Astrocyte (in vitro differentiated cells and primary cell): ENCODE measurements at regions not wholly inside any gene's neighbourhood (a gene's known extent, or its start where the extent isn't known, plus 50 kb on each side); places are given as distances from the start of the nearest gene placed in this dataset.

ENCODE experiments used
- DNase-seq: peaks from one replicate; pipeline ENCODE4 v3.0.0-alpha.2; 2010; ENCODE audit warnings: low read depth
- FAIRE-seq: peaks from 2 replicates; lab custom pipeline; 2011; peaks lifted over from hg19 to GRCh38; lab: Jason Lieb, UNC
- H2AFZ ChIP-seq: 2 replicates; pipeline ENCODE4 v1.6.0; 2012; ENCODE audit warnings: low read depth, low read length, inconsistent platforms
- H3K27ac ChIP-seq: 2 replicates; pipeline ENCODE4 v1.5.1; 2011; ENCODE audit warnings: low read depth, low read length, inconsistent platforms
- H3K27me3 ChIP-seq: 2 replicates; pipeline ENCODE4 v1.6.0; 2011; ENCODE audit warnings: low read length, inconsistent platforms; ENCODE audit not compliant: insufficient read depth
- H3K36me3 ChIP-seq: 2 replicates; pipeline ENCODE4 v1.5.1; 2011; ENCODE audit warnings: low read length, inconsistent platforms; ENCODE audit not compliant: insufficient read depth
- H3K4me1 ChIP-seq: 2 replicates; pipeline ENCODE4 v1.5.1; 2011; ENCODE audit warnings: low read length, inconsistent platforms; ENCODE audit not compliant: insufficient read depth
- H3K4me2 ChIP-seq: 2 replicates; pipeline ENCODE4 v1.6.0; 2012; ENCODE audit warnings: low read length, inconsistent platforms
- H3K4me3 ChIP-seq: 2 replicates; pipeline ENCODE4 v1.5.1; 2011; ENCODE audit warnings: low read depth, mild to moderate bottlenecking, low read length, inconsistent platforms; ENCODE audit not compliant: insufficient read depth
- H3K79me2 ChIP-seq: 2 replicates; pipeline ENCODE4 v1.6.0; 2012; ENCODE audit warnings: mild to moderate bottlenecking, low read length, inconsistent platforms; ENCODE audit not compliant: insufficient read depth
- H3K9ac ChIP-seq: 2 replicates; pipeline ENCODE4 v1.6.0; 2012; ENCODE audit warnings: mild to moderate bottlenecking, low read length, inconsistent platforms
- H3K9me3 ChIP-seq: 2 replicates; pipeline ENCODE4 v1.5.1; 2012; ENCODE audit warnings: low read depth, mild to moderate bottlenecking, low read length, inconsistent platforms; ENCODE audit not compliant: insufficient read depth
- H4K20me1 ChIP-seq: 2 replicates; pipeline ENCODE4 v1.6.0; 2012; ENCODE audit warnings: low read length, inconsistent platforms; ENCODE audit not compliant: insufficient read depth
- H3K27ac Mint-ChIP-seq: one replicate; pipeline ENCODE4 v1.8.0; 2021; ENCODE audit warnings: mild to moderate bottlenecking, mixed read lengths; ENCODE audit not compliant: unreplicated experiment
- H3K27me3 Mint-ChIP-seq: one replicate; pipeline ENCODE4 v1.8.0; 2021; ENCODE audit warnings: low read depth, mixed read lengths; ENCODE audit not compliant: unreplicated experiment
- H3K36me3 Mint-ChIP-seq: one replicate; pipeline ENCODE4 v1.8.0; 2021; ENCODE audit warnings: low read depth, mixed read lengths; ENCODE audit not compliant: unreplicated experiment
- H3K4me1 Mint-ChIP-seq: one replicate; pipeline ENCODE4 v1.8.0; 2021; ENCODE audit warnings: low read depth, mixed read lengths; ENCODE audit not compliant: unreplicated experiment
- H3K4me3 Mint-ChIP-seq: one replicate; pipeline ENCODE4 v1.8.0; 2021; ENCODE audit warnings: mild to moderate bottlenecking, moderate library complexity, mixed read lengths; ENCODE audit not compliant: unreplicated experiment
- H3K9me3 Mint-ChIP-seq: one replicate; pipeline ENCODE4 v1.8.0; 2021; ENCODE audit warnings: mild to moderate bottlenecking, mixed read lengths; ENCODE audit not compliant: unreplicated experiment
- CTCF ChIP-seq: IDR thresholded peaks from 2 replicates; pipeline ENCODE4 v1.5.1; 2011; ENCODE audit warnings: low read depth, mild to moderate bottlenecking, inconsistent platforms, low read length, moderate library complexity; ENCODE audit not compliant: insufficient read depth
- EZH2 ChIP-seq: IDR thresholded peaks from 2 replicates; pipeline ENCODE4 v1.6.1; 2012; ENCODE audit warnings: mild to moderate bottlenecking, low read length, inconsistent platforms; ENCODE audit not compliant: insufficient read depth

GRCh38 chr5:74464512-74465209 is 175.9 kb downstream of the ENC1 start:
- peaks cover 4% of the 10 kb centered on the region for H3K27me3 Mint-ChIP-seq
- Histone ChIP-seq H3K36me3 (no peaks in the 10 kb centered on the region), H3K79me2 (no peaks in the 10 kb centered on the region), H4K20me1 (no peaks in the 10 kb centered on the region), H3K4me2 (no peak overlapping the region), H2AFZ (no peak overlapping the region), H3K4me1 (no peaks in the 10 kb centered on the region), H3K27ac (no peak overlapping the region), H3K9ac (no peak overlapping the region), H3K4me3 (no peak overlapping the region), H3K9me3 (no peaks in the 10 kb centered on the region), H3K27me3 (no peaks in the 10 kb centered on the region)
- peak; percentile 33 for DNase-seq
- peaks cover 6% of the 10 kb centered on the region for H3K4me1 Mint-ChIP-seq
- H3K36me3 Mint-ChIP-seq, result no peaks in the 10 kb centered on the region
- H3K9me3 Mint-ChIP-seq, result no peaks in the 10 kb centered on the region
- H3K4me3 Mint-ChIP-seq, result no peak overlapping the region
- no peak for FAIRE-seq
- H3K27ac Mint-ChIP-seq, result no peak overlapping the region
- TF ChIP-seq EZH2, result no peak
- no peak for TF ChIP-seq CTCF

GRCh38 chr5:74462356-74462755 is 178.2 kb downstream of the ENC1 start:
- Histone ChIP-seq H3K4me3 (no peak overlapping the region), H3K36me3 (no peaks in the 10 kb centered on the region), H4K20me1 (no peaks in the 10 kb centered on the region), H3K9ac (no peak overlapping the region), H3K9me3 (no peaks in the 10 kb centered on the region), H3K4me1 (no peaks in the 10 kb centered on the region), H3K27me3 (no peaks in the 10 kb centered on the region), H3K4me2 (no peak overlapping the region), H2AFZ (no peak overlapping the region), H3K79me2 (no peaks in the 10 kb centered on the region), H3K27ac (no peak overlapping the region)
- no peak overlapping the region for H3K27ac Mint-ChIP-seq
- H3K4me1 Mint-ChIP-seq, result no peaks in the 10 kb centered on the region
- TF ChIP-seq EZH2 (no peak), CTCF (no peak)
- DNase-seq (no peak), FAIRE-seq (no peak)
- H3K36me3 Mint-ChIP-seq, result no peaks in the 10 kb centered on the region
- no peak overlapping the region for H3K4me3 Mint-ChIP-seq
- peaks cover 2% of the 10 kb centered on the region for H3K9me3 Mint-ChIP-seq
- peaks cover 7% of the 10 kb centered on the region for H3K27me3 Mint-ChIP-seq

GRCh38 chr5:74461251-74461650 is 179.3 kb downstream of the ENC1 start:
- Mint-ChIP-seq H3K36me3 (peaks cover 2% of the 10 kb centered on the region), H3K9me3 (peaks cover 2% of the 10 kb centered on the region), H3K4me3 (no peak overlapping the region), H3K4me1 (no peaks in the 10 kb centered on the region), H3K27me3 (peaks cover 7% of the 10 kb centered on the region), H3K27ac (no peak overlapping the region)
- no peak overlapping the region for H3K27ac ChIP-seq
- H3K9ac ChIP-seq, result no peak overlapping the region
- H3K36me3 ChIP-seq, result no peaks in the 10 kb centered on the region
- H3K79me2 ChIP-seq, result no peaks in the 10 kb centered on the region
- H3K4me3 ChIP-seq, result no peak overlapping the region
- H3K27me3 ChIP-seq, result no peaks in the 10 kb centered on the region
- DNase-seq (no peak), FAIRE-seq (no peak)
- H3K9me3 ChIP-seq, result no peaks in the 10 kb centered on the region
- TF ChIP-seq EZH2, result no peak
- TF ChIP-seq CTCF, result no peak
- H3K4me2 ChIP-seq, result no peak overlapping the region
- no peaks in the 10 kb centered on the region for H3K4me1 ChIP-seq
- H4K20me1 ChIP-seq, result no peaks in the 10 kb centered on the region
- H2AFZ ChIP-seq, result no peak overlapping the region
